HG03175 (cell line): ENCODE measurements at regions not wholly inside any gene's neighbourhood (a gene's known extent, or its start where the extent isn't known, plus 50 kb on each side); places are given as distances from the start of the nearest gene placed in this dataset.

ENCODE experiments used
- ATAC-seq: cut with Tn5 transposase; IDR thresholded peaks from one replicate; pipeline ENCODE4 v1.9.1; 2021; ENCODE audit warnings: mild to moderate bottlenecking, moderate library complexity; ENCODE audit not compliant: unreplicated experiment

DNA sequence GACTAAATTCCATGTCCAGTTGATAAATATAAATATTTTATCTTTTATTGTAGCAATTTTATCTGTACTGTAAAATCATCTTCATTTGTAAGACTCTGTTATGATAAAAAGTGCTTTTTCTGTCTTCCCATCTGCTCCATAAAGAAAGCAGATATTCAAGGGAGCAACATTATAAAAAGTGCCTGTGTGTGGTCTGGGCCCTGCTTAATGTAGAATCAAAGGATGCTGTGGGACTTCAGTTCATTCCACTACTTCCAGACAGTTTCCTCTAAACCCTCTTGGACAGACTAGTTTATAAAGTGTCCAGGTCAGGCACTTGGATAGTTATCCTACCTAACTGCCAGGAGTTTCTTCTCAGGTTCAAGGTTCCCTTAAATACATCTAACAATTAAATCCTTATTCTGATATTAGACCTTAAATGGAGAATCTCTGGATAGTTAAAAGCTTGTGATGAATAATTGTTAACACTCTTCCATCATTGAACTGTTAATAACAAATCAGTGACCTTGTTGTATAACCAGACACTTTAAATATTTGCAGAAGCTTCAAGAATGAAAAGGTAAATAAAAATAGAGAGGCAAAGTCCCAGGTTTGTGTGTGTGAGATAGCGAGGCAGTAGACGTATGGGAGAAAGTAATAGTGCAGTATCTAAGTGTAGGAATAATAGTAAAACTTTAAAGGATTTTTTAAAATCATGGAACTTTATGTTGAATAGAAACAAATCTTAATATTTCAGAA, 237.5 kb upstream of the CTSO start:
- no peak for ATAC-seq

GRCh38 chr4:156190615-156191014, 236.9 kb upstream of the CTSO start:
- ATAC-seq = no peak

DNA sequence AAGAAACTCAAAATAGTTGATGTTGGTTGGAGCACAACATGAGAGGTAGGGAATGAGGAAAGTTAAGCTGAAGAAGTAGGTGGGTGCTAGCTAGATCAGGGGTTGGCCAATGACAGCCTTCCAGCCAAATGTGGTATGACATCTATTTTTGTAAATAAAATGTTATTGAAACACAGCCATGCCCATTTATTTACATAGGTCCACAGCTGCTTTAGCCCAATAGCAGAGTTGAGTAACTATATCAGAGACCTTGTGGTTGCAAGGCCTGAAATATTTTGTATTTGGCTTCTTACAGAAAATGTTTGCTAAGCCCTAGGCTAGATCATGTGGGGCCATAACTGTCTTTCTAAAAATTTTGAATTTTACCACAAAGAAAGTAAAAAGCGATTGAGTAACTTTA, 234.9 kb upstream of the CTSO start:
- ATAC-seq = no peak

- ATAC-seq = no peak
These were observed 232.4 kb upstream of the CTSO start for GRCh38 chr4:156186111-156186510.

DNA sequence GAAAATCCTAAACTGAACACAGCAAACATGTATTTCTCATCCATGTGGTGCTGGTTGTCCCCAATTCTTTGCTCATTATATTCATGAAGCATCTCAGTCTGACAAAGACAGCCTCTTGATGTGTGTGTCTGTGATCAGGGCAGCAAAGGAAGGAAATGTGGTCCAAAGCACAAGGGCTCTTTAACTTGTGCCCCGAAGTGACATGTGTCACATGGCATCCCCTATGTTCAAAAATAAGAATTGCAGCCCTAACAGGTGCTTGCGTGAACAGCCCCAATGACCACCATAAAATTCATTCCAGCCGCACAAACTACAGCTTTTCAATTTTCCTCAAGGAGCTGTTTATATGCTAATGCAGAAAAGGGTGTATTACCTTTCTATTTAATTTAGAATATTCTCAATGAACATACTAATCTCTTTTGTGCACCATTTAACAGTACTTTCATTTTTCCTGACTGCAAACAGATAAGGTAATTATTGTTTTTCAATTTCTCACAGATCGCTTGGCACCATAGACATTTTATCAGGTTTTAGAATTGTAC, 231.9 kb upstream of the CTSO start:
- ATAC-seq = no peak

DNA sequence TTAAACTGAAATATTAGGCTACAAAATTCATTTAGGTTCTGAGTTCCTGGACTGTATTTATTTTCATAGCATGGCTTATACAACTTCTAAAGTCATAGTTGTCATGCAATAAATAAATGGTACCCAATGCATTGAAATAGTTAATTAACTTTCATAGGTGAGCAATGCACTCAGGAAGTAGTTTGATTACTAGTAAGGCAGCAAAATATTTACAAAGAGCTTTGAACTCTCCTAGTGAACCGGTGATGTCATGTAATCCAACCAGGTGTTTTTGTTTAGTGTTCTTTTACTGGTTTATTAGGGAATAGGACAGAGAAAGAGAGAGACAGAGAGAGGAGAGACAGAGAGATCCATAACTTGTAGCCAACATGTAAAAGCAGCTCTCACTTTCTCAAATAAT, 228.6 kb upstream of the CTSO start:
- ATAC-seq = no peak

- no peak for ATAC-seq
These were observed 224.3 kb upstream of the CTSO start for GRCh38 chr4:156177941-156178340.

GRCh38 chr4:156176896-156177295, 223.2 kb upstream of the CTSO start:
- no peak for ATAC-seq

GRCh38 chr4:156173937-156174336, 220.3 kb upstream of the CTSO start:
- ATAC-seq = peak; percentile 52

- no peak for ATAC-seq
These were observed 219.8 kb upstream of the CTSO start for GRCh38 chr4:156173486-156173885.

GRCh38 chr4:156169861-156170260, 216.2 kb upstream of the CTSO start:
- no peak for ATAC-seq

DNA sequence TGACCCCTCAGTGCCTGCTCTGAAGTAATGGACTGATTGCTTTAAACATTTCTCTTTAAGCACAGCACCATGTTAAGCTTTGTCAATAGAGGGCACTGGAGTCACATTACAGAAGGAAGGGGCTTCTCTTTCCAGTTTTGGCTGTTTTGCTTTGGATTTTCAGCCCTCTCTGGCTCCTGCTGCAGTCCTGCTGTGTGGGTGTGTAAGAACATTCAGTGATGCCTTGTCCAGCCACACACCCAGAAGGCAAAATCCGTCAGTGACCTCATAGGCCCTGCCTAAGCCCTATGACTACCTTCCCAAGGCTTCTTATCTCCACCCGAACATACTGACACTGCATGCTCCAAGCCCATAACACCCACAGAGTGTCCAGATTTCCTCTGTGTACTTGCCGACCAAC, 215.3 kb upstream of the CTSO start:
- ATAC-seq = peak; percentile 59

- no peak for ATAC-seq
These were observed 214.6 kb upstream of the CTSO start for GRCh38 chr4:156168288-156168687.

DNA sequence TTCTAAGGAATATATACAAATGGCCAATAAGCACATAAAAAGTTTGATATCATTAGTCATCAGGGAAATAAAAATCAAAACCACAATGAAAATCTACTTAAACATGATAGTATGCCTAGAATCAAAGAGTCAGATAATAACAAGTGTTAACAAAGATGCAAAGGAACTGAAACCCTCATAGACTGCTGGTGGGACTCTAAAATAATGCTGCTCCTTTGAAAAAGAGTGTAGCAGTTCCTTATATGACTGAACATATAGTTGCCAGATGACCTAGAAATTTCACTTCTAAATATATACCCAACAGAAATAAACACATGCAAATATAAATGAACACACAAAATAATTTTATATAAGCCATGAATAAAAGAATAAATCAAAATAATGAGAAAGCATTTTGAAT, 205.1 kb upstream of the CTSO start:
- peak; percentile 76 for ATAC-seq

GRCh38 chr4:156154978-156155377, 201.3 kb upstream of the CTSO start:
- no peak for ATAC-seq

GRCh38 chr4:156146571-156146970, 192.9 kb upstream of the CTSO start:
- ATAC-seq = no peak

DNA sequence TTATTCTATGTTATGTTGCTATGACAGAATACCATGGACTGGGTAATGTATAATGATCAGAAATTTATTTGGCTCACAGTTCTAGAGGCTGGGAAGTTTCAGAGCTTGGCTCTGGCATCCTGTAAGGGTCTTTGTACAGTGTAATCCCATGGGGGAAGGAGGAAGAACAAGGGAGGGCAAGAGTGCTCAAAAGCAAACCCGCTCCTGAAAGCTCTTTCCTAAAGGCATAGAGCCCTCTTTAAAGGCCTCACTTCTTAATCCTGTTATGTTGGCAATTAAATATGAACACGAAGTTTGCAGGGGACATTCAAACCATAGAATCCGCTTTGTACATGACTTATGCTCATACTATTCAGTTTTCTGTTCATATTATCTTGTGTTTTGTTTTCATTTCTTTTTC, 191.3 kb upstream of the CTSO start:
- no peak for ATAC-seq

DNA sequence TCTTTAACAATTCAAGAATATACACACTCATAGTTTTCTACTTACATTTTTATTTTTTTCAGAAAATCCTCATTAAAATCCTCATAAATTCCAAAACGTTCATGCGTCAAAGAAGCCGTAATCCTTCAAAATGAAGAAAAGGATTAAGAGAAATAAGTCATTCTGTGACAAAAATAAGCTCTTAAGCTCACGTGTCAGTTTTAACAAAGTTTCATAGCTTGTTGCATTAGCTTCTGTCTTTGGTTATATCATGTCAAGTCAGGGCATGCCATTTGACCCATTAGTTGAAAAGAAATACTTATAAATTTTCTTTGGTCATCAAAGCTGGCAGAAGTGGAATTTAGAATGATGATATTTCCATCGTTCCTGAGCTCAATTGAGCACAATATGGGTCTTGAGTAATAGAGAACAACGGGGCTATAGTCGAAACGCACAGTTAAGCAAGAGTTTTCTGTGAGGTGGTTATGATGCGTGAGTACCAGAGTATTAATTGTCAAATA, 185.2 kb upstream of the CTSO start:
- no peak for ATAC-seq

- ATAC-seq = no peak
These were observed 184.2 kb upstream of the CTSO start for GRCh38 chr4:156137679-156138473.

DNA sequence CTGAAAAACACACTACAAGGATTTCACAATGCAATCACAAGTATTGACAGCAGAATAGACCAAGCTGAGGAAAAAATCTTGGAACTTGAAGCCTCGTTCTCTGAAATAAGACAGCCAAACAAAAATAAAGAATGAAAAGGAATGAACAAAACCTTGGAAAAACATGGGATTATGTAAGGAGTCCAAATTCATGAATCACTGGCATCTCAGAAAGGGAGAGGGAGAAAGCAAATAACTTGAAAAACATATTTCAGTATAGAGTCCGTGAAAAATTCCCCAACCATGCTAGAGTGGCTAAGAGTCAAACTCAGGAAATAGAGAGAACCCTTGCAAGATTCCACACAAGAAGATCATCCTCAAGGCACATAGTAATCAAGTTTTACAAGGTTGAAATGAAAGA, 178.5 kb upstream of the CTSO start:
- no peak for ATAC-seq

DNA sequence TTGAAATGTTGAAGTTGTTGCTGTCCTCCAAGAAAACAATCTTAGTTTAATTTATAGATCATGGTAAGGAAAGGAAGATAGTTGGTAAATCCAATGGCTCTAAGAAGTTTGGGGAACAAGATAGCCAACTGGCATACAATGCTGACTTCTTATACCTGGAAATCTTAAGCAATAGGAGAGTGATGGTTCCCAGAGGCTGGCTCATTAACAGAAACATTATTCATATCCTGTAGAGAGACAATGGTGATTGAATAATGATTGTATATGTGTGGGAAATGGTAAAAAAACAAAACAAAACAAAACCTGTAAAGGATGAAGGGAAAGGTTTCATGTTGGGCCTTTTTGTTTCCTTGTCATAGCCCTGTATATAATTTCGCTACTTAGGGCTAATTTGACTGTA, 174.9 kb upstream of the CTSO start:
- no peak for ATAC-seq
